ENCODE measurements at regions not wholly inside any gene's neighbourhood (a gene's known extent, or its start where the extent isn't known, plus 50 kb on each side); places are given as distances from the start of the nearest gene placed in this dataset.
"Not testable (repeated sequence)": the region's sequence is repeated elsewhere in the genome, so short reads cannot be mapped to it uniquely, and the experiment has no call there.

GRCh38 chr12:131551675-131552491, 159.0 kb upstream of the SFSWAP start:
- H3K27me3 ChIP-seq (ENCODE audit: control insufficient read depth in 1 of 2, insufficient read depth in 2 of 2, low read length in 2 of 2) = no peaks in the 10 kb centered on the region
- H3K4me3 ChIP-seq (ENCODE audit: low read depth in 1 of 2, low read length in 2 of 2) = no peak overlapping the region
- H3K9ac ChIP-seq (ENCODE audit: low read length) = no peak overlapping the region
- H3K36me3 ChIP-seq (ENCODE audit: insufficient read depth, low read length) = no peaks in the 10 kb centered on the region
- no peak overlapping the region for H3K27ac ChIP-seq (ENCODE audit: low read depth, low read length)
- H3K9me3 ChIP-seq (ENCODE audit: low read length) = no peaks in the 10 kb centered on the region
- H3K4me1 ChIP-seq (ENCODE audit: insufficient read depth, low read length) = no peaks in the 10 kb centered on the region

DNA sequence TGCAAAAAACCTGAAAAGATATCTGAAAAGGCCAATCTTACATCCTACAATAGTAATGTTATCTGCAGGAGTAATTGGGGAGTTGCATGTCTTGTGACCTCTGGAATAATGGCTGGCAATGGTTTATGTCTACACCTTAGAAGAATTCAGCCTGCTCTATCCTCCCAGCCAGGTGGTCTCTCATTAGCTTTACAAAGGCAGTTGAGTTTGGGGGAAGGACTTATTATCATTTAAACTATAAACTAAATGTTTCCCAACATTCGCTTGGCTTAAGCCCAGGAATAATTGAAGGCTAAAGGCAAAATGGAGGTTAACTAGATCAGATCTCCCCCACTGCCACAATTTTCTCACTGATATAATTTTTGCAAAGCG, 158.4 kb upstream of the SFSWAP start:
- Histone ChIP-seq H3K4me3 (ENCODE audit: low read depth in 1 of 2, low read length in 2 of 2) (no peak overlapping the region), H3K9me3 (ENCODE audit: low read length) (no peaks in the 10 kb centered on the region), H3K9ac (ENCODE audit: low read length) (no peak overlapping the region), H3K27me3 (ENCODE audit: control insufficient read depth in 1 of 2, insufficient read depth in 2 of 2, low read length in 2 of 2) (no peaks in the 10 kb centered on the region), H3K27ac (ENCODE audit: low read depth, low read length) (no peak overlapping the region), H3K36me3 (ENCODE audit: insufficient read depth, low read length) (no peaks in the 10 kb centered on the region), H3K4me1 (ENCODE audit: insufficient read depth, low read length) (no peaks in the 10 kb centered on the region)

- Histone ChIP-seq H3K4me1 (ENCODE audit: insufficient read depth, low read length) (no peaks in the 10 kb centered on the region), H3K4me3 (ENCODE audit: low read depth in 1 of 2, low read length in 2 of 2) (no peak overlapping the region), H3K27me3 (ENCODE audit: control insufficient read depth in 1 of 2, insufficient read depth in 2 of 2, low read length in 2 of 2) (no peaks in the 10 kb centered on the region), H3K27ac (ENCODE audit: low read depth, low read length) (no peak overlapping the region), H3K9ac (ENCODE audit: low read length) (no peak overlapping the region), H3K9me3 (ENCODE audit: low read length) (no peaks in the 10 kb centered on the region), H3K36me3 (ENCODE audit: insufficient read depth, low read length) (no peaks in the 10 kb centered on the region)
Measured at GRCh38 chr12:131553096-131553777, 157.7 kb upstream of the SFSWAP start.

DNA sequence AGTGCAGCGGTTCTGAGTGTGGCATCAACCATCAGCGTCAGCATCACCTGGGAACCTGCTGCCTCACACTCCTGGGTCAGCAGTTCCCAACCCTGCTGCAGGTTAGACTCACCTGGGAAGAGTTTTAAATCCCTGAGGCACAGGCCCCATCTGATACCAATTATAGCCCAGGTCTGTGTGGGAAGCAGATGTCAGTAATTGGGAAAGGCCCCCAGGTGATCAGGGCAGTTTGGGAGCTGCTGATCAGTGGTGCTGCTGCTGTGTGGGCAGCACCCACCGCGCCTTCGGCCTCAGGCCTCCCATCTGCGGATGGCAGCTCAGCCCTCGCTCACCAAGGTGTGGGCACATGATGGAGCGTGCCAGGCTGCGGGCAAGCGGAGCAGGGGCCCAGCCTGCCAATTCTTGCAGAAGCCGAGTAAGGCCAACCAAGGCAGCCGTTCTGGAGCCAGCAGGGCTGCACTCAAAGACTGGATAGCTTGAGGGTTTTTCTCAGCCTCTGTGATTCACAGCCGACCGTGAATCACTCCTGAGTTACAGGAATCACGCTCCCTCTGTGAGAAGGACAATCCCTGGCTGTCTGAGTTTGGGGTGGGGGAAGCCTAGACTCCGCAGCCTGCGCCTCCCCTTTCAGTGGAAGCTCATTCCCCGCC, 155.6 kb upstream of the SFSWAP start:
- Histone ChIP-seq H3K36me3 (ENCODE audit: insufficient read depth, low read length) (no peaks in the 10 kb centered on the region), H3K27me3 (ENCODE audit: control insufficient read depth in 1 of 2, insufficient read depth in 2 of 2, low read length in 2 of 2) (no peaks in the 10 kb centered on the region), H3K4me3 (ENCODE audit: low read depth in 1 of 2, low read length in 2 of 2) (no peak overlapping the region), H3K9me3 (ENCODE audit: low read length) (no peaks in the 10 kb centered on the region), H3K9ac (ENCODE audit: low read length) (no peak overlapping the region), H3K4me1 (ENCODE audit: insufficient read depth, low read length) (no peaks in the 10 kb centered on the region), H3K27ac (ENCODE audit: low read depth, low read length) (no peak overlapping the region)

- H3K4me1 ChIP-seq (ENCODE audit: insufficient read depth, low read length) = no peaks in the 10 kb centered on the region
- no peak overlapping the region for H3K27ac ChIP-seq (ENCODE audit: low read depth, low read length)
- no peaks in the 10 kb centered on the region for H3K36me3 ChIP-seq (ENCODE audit: insufficient read depth, low read length)
- no peak overlapping the region for H3K9ac ChIP-seq (ENCODE audit: low read length)
- H3K27me3 ChIP-seq (ENCODE audit: control insufficient read depth in 1 of 2, insufficient read depth in 2 of 2, low read length in 2 of 2) = no peaks in the 10 kb centered on the region
- H3K9me3 ChIP-seq (ENCODE audit: low read length) = no peaks in the 10 kb centered on the region
- H3K4me3 ChIP-seq (ENCODE audit: low read depth in 1 of 2, low read length in 2 of 2) = no peak overlapping the region
Measured at GRCh38 chr12:131555866-131556265, 155.0 kb upstream of the SFSWAP start.

GRCh38 chr12:131557078-131557709, 153.7 kb upstream of the SFSWAP start:
- H3K36me3 ChIP-seq (ENCODE audit: insufficient read depth, low read length) = no peaks in the 10 kb centered on the region
- H3K9ac ChIP-seq (ENCODE audit: low read length) = no peak overlapping the region
- H3K27ac ChIP-seq (ENCODE audit: low read depth, low read length) = no peak overlapping the region
- H3K9me3 ChIP-seq (ENCODE audit: low read length) = no peaks in the 10 kb centered on the region
- H3K4me1 ChIP-seq (ENCODE audit: insufficient read depth, low read length) = no peaks in the 10 kb centered on the region
- H3K27me3 ChIP-seq (ENCODE audit: control insufficient read depth in 1 of 2, insufficient read depth in 2 of 2, low read length in 2 of 2) = no peaks in the 10 kb centered on the region
- H3K4me3 ChIP-seq (ENCODE audit: low read depth in 1 of 2, low read length in 2 of 2) = no peak overlapping the region

DNA sequence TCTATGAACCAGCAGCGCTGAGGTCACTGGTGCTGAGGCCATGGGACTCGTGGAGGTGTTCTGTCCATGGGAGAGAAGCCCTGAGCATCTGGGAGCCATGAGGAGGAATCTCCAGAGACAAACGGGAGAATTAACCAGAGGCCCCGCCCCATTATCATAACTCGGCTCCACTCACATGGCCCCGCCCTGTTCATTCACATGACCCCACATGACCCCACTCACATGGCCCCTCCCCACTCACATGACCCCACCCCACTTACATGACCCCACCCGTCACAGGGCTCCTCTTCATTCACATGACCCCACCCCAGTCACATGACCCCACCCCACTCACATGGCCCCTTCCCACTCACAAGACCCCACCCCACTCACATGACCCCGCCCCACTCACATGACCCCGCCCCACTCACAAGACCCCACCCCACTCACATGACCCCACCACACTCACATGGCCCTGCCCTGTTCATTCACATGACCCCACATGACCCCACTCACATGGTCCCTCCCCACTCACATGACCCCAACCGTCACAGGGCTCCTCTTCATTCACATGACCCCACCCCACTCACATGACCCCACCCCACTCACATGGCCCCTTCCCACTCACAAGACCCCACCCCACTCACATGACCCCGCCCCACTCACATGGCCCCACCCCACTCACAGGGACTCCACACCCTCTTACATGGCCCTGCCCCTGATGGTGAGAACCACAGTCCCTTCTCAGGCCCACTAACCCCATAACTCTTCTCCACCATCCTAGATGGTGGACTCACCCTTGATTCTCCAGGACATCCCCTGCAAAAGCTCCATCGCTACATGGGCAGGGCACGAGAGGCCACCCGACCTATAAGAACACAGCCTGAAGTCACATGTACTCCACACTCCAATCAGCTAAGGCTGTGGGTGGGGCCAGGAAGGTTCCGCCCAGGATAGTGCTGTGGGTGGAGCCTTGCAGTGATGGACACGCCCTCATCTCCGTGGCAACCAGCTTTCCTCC, 151.1 kb upstream of the SFSWAP start:
- H3K4me3 ChIP-seq (ENCODE audit: low read depth in 1 of 2, low read length in 2 of 2) = no peak overlapping the region
- H3K9ac ChIP-seq (ENCODE audit: low read length) = no peak overlapping the region
- no peaks in the 10 kb centered on the region for H3K9me3 ChIP-seq (ENCODE audit: low read length)
- H3K27ac ChIP-seq (ENCODE audit: low read depth, low read length) = no peak overlapping the region
- no peaks in the 10 kb centered on the region for H3K27me3 ChIP-seq (ENCODE audit: control insufficient read depth in 1 of 2, insufficient read depth in 2 of 2, low read length in 2 of 2)
- H3K36me3 ChIP-seq (ENCODE audit: insufficient read depth, low read length) = no peaks in the 10 kb centered on the region
- no peaks in the 10 kb centered on the region for H3K4me1 ChIP-seq (ENCODE audit: insufficient read depth, low read length)

GRCh38 chr12:131561051-131561450, 149.8 kb upstream of the SFSWAP start:
- peaks cover 0 to 6% of the 10 kb centered on the region in 2 donors for H3K27me3 ChIP-seq (ENCODE audit: control insufficient read depth in 1 of 2, insufficient read depth in 2 of 2, low read length in 2 of 2)
- H3K36me3 ChIP-seq (ENCODE audit: insufficient read depth, low read length) = no peaks in the 10 kb centered on the region
- no peak overlapping the region for H3K4me3 ChIP-seq (ENCODE audit: low read depth in 1 of 2, low read length in 2 of 2)
- no peak overlapping the region for H3K9ac ChIP-seq (ENCODE audit: low read length)
- no peaks in the 10 kb centered on the region for H3K9me3 ChIP-seq (ENCODE audit: low read length)
- no peaks in the 10 kb centered on the region for H3K4me1 ChIP-seq (ENCODE audit: insufficient read depth, low read length)
- no peak overlapping the region for H3K27ac ChIP-seq (ENCODE audit: low read depth, low read length)

- no peaks in the 10 kb centered on the region for H3K4me1 ChIP-seq (ENCODE audit: insufficient read depth, low read length)
- no peak overlapping the region for H3K27ac ChIP-seq (ENCODE audit: low read depth, low read length)
- no peaks in the 10 kb centered on the region for H3K9me3 ChIP-seq (ENCODE audit: low read length)
- no peak overlapping the region for H3K9ac ChIP-seq (ENCODE audit: low read length)
- H3K27me3 ChIP-seq (ENCODE audit: control insufficient read depth in 1 of 2, insufficient read depth in 2 of 2, low read length in 2 of 2) = peaks cover 0 to 10% of the 10 kb centered on the region in 2 donors
- H3K4me3 ChIP-seq (ENCODE audit: low read depth in 1 of 2, low read length in 2 of 2) = no peak overlapping the region
- no peaks in the 10 kb centered on the region for H3K36me3 ChIP-seq (ENCODE audit: insufficient read depth, low read length)
Measured at GRCh38 chr12:131561891-131562684, 148.8 kb upstream of the SFSWAP start.

DNA sequence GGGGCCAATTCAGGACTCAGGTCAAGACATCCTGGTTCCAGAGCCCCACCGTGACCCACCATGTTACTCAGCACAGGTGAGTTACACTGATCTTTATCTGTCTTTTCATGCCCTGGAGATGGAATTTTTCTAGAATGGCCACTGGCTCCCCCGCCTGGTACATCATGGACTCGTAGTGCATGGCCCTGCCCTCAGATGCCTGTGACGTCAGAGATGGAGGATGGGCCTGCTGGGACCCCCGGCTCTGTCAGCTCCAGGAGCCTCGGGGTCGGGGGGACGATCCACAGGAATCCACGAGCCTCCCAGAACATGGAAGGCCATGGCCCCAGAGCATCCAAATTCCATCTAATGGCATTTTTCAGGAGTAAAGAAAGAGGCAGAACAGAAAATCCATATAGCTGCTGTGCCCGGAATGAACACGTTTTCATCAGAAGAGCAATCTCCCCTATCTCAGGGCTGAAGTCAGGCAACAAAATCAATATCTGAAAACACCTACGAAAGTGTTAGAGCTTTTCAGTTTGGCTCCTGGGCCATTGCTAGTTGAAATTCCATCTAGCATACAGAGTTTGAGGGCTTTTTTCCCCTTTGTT, 146.7 kb upstream of the SFSWAP start:
- H3K27me3 ChIP-seq (ENCODE audit: control insufficient read depth in 1 of 2, insufficient read depth in 2 of 2, low read length in 2 of 2) = peaks cover 0 to 14% of the 10 kb centered on the region in 2 donors
- H3K4me1 ChIP-seq (ENCODE audit: insufficient read depth, low read length); H3K9ac ChIP-seq (ENCODE audit: low read length); H3K36me3 ChIP-seq (ENCODE audit: insufficient read depth, low read length); H3K4me3 ChIP-seq (ENCODE audit: low read depth in 1 of 2, low read length in 2 of 2); H3K27ac ChIP-seq (ENCODE audit: low read depth, low read length); H3K9me3 ChIP-seq (ENCODE audit: low read length): not testable (repeated sequence)

Measured in muscle layer of colon (tissue), 2 donors.